GM23248 (cell line): ENCODE measurements at regions not wholly inside any gene's neighbourhood (a gene's known extent, or its start where the extent isn't known, plus 50 kb on each side); places are given as distances from the start of the nearest gene placed in this dataset.

Source experiments
- DNase-seq: peaks from one replicate; pipeline ENCODE4 v3.0.0-alpha.2; 2015
- H2AFZ ChIP-seq: fragments of 200-600 bp; sonication (generic); 2 replicates; pipeline ENCODE4 v1.6.1; 2016; ENCODE audit warnings: antibody characterized with exemption
- H3F3A ChIP-seq: fragments of 200-600 bp; sonication (generic); 2 replicates; pipeline ENCODE4 v1.6.1; 2016; ENCODE audit warnings: mild to moderate bottlenecking, antibody characterized with exemption, mixed run types; ENCODE audit not compliant: insufficient read depth
- H3K27ac ChIP-seq: fragments of 200-600 bp; sonication (generic); 2 replicates; pipeline ENCODE4 v1.5.1; 2016; ENCODE audit warnings: mild to moderate bottlenecking
- H3K27me3 ChIP-seq: fragments of 200-600 bp; sonication (generic); replicated peaks from 2 replicates; pipeline ENCODE4 v1.6.1; 2016; ENCODE audit warnings: mild to moderate bottlenecking; ENCODE audit not compliant: insufficient read depth
- H3K36me3 ChIP-seq: fragments of 200-600 bp; sonication (generic); 2 replicates; pipeline ENCODE4 v1.6.1; 2016; ENCODE audit warnings: low read depth, mild to moderate bottlenecking
- H3K4me1 ChIP-seq: fragments of 200-600 bp; sonication (generic); 2 replicates; pipeline ENCODE4 v1.6.1; 2016; ENCODE audit warnings: mild to moderate bottlenecking; ENCODE audit not compliant: insufficient read depth
- H3K4me2 ChIP-seq: fragments of 200-600 bp; sonication (generic); one replicate; pipeline ENCODE4 v1.6.1; 2016; ENCODE audit warnings: mild to moderate bottlenecking; ENCODE audit not compliant: unreplicated experiment
- H3K4me3 ChIP-seq: fragments of 200-600 bp; sonication (generic); 2 replicates; pipeline ENCODE4 v1.5.1; 2016; ENCODE audit warnings: mild to moderate bottlenecking
- H3K79me2 ChIP-seq: fragments of 200-600 bp; sonication (generic); 2 replicates; pipeline ENCODE4 v1.6.1; 2016; ENCODE audit warnings: mild to moderate bottlenecking; ENCODE audit not compliant: insufficient read depth
- H3K9ac ChIP-seq: fragments of 200-600 bp; sonication (generic); 2 replicates; pipeline ENCODE4 v1.6.1; 2016; ENCODE audit warnings: mild to moderate bottlenecking
- H3K9me2 ChIP-seq: fragments of 200-600 bp; sonication (generic); 2 replicates; pipeline ENCODE4 v1.6.1; 2016; ENCODE audit warnings: mixed run types, mild to moderate bottlenecking, moderate library complexity; ENCODE audit not compliant: insufficient read depth
- H3K9me3 ChIP-seq: fragments of 200-600 bp; sonication (generic); one replicate; pipeline ENCODE4 v1.6.1; 2017; ENCODE audit warnings: low read depth
- H4K20me1 ChIP-seq: fragments of 200-600 bp; sonication (generic); 2 replicates; pipeline ENCODE4 v1.6.0; 2016; ENCODE audit not compliant: insufficient read depth
- EZH2 ChIP-seq: fragments of 200-600 bp; sonication (generic); IDR thresholded peaks from 2 replicates; pipeline ENCODE4 v1.6.1; 2018; ENCODE audit warnings: antibody characterized with exemption, mild to moderate bottlenecking; ENCODE audit not compliant: insufficient read depth, poor library complexity, severe bottlenecking
- EZH2phosphoT487 ChIP-seq: fragments of 200-600 bp; sonication (generic); IDR thresholded peaks from 2 replicates; pipeline ENCODE4 v1.6.1; 2018; ENCODE audit warnings: antibody characterized with exemption, moderate library complexity, mild to moderate bottlenecking, low read depth; ENCODE audit not compliant: insufficient read depth
- WGBS, 2 experiments: methylation state at CpG; one replicate each; pipeline ENCODE4 v1.1.6; 2015 to 2017; ENCODE audit warnings: low lambda C conversion rate in 2 of 2, low coverage in 1 of 2; ENCODE audit errors: missing lambda C conversion rate in 2 of 2; 5-methylcytosine and 5-hydroxymethylcytosine counted together
- in situ Hi-C: fragments of 300-500 bp; cut with MboI; formaldehyde crosslinking; loops from 2 replicates; pipeline ENCODE4 v1.15.0; 2020

- no peaks in the 10 kb centered on the region for H3K9me3 ChIP-seq
- no peaks in the 10 kb centered on the region for H3K36me3 ChIP-seq
- H3K27ac ChIP-seq = no peak overlapping the region
- no peak overlapping the region for H3K4me2 ChIP-seq
- no peak overlapping the region for H2AFZ ChIP-seq
- no peaks in the 10 kb centered on the region for H4K20me1 ChIP-seq
- no peak overlapping the region for H3K9ac ChIP-seq
- H3F3A ChIP-seq = peaks cover 28% of the 10 kb centered on the region
- TF ChIP-seq EZH2 (no peak), EZH2phosphoT487 (no peak)
- no peaks in the 10 kb centered on the region for H3K79me2 ChIP-seq
- no peaks in the 10 kb centered on the region for H3K9me2 ChIP-seq
- peaks cover 57% of the 10 kb centered on the region for H3K4me1 ChIP-seq
- no peaks in the 10 kb centered on the region for H3K27me3 ChIP-seq
- in situ Hi-C loops = no loop called here
- no peak overlapping the region for H3K4me3 ChIP-seq
- DNase-seq = no peak
Measured at GRCh38 chr7:17526621-17527020, 228.2 kb downstream of the AHR start.

GRCh38 chr7:17528636-17529035 lies 230.2 kb downstream of the AHR start:
- Histone ChIP-seq H3K27me3 (no peaks in the 10 kb centered on the region), H3K4me3 (no peak overlapping the region), H3K4me1 (peaks cover 64% of the 10 kb centered on the region), H2AFZ (no peak overlapping the region), H3K4me2 (no peak overlapping the region), H3K9ac (no peak overlapping the region), H3F3A (peaks cover 39% of the 10 kb centered on the region), H3K36me3 (no peaks in the 10 kb centered on the region), H4K20me1 (no peaks in the 10 kb centered on the region), H3K27ac (no peak overlapping the region), H3K9me3 (no peaks in the 10 kb centered on the region), H3K79me2 (no peaks in the 10 kb centered on the region), H3K9me2 (no peaks in the 10 kb centered on the region)
- TF ChIP-seq EZH2phosphoT487 (no peak), EZH2 (no peak)
- no peak for DNase-seq
- in situ Hi-C loops = no loop called here

GRCh38 chr7:17530244-17530643 lies 231.8 kb downstream of the AHR start:
- peaks cover 36% of the 10 kb centered on the region for H3F3A ChIP-seq
- no peaks in the 10 kb centered on the region for H3K27me3 ChIP-seq
- 0 out of 2 replicates have a peak, but pooled peaks cover 3% of the 10 kb centered on the region for H3K9me2 ChIP-seq
- no peaks in the 10 kb centered on the region for H3K36me3 ChIP-seq
- 61 to 63% methylated on average over 2 of the region's 2 CpGs for WGBS, 2 experiments
- peaks cover 54% of the 10 kb centered on the region for H3K4me1 ChIP-seq
- peak overlapping the region; percentile 56 for H3K4me2 ChIP-seq
- TF ChIP-seq EZH2phosphoT487 = no peak
- TF ChIP-seq EZH2 = no peak
- in situ Hi-C loops = loop anchor here (10.0 kb wide), 1 partner anchor 225 kb away; no protein-coding TSS in a partner anchor
- DNase-seq = peak; percentile 64
- no peaks in the 10 kb centered on the region for H3K79me2 ChIP-seq
- H3K27ac ChIP-seq = peak overlapping the region; percentile 52
- H3K9ac ChIP-seq = 0 out of 2 replicates have a peak overlapping the region, but pooled peaks have one; percentile 26
- H3K4me3 ChIP-seq = no peak overlapping the region
- no peaks in the 10 kb centered on the region for H4K20me1 ChIP-seq
- no peaks in the 10 kb centered on the region for H3K9me3 ChIP-seq
- H2AFZ ChIP-seq = peak overlapping the region; percentile 70

- Histone ChIP-seq H3K36me3 (no peaks in the 10 kb centered on the region), H2AFZ (no peak overlapping the region), H3K9me2 (0 out of 2 replicates have a peak, but pooled peaks cover 3% of the 10 kb centered on the region), H3K27me3 (no peaks in the 10 kb centered on the region), H3F3A (peaks cover 39% of the 10 kb centered on the region), H3K79me2 (no peaks in the 10 kb centered on the region), H3K4me1 (peaks cover 58% of the 10 kb centered on the region), H3K4me3 (no peak overlapping the region), H3K9me3 (no peaks in the 10 kb centered on the region), H3K27ac (peak overlapping the region; percentile 52; the same call in 1 of the 2 replicates), H3K9ac (0 out of 2 replicates have a peak overlapping the region, but pooled peaks have one; percentile 26), H4K20me1 (no peaks in the 10 kb centered on the region), H3K4me2 (peak overlapping the region; percentile 56)
- no peak for DNase-seq
- WGBS, 2 experiments = 72 to 78% methylated on average over 5 of the region's 5 CpGs
- no peak for TF ChIP-seq EZH2
- no peak for TF ChIP-seq EZH2phosphoT487
- in situ Hi-C loops = loop anchor here (10.0 kb wide), 1 partner anchor 226 kb away; no protein-coding TSS in a partner anchor
Measured at GRCh38 chr7:17530741-17531421, 232.4 kb downstream of the AHR start.

- Histone ChIP-seq H3K9ac (peak overlapping the region; percentile 59), H3K9me3 (no peaks in the 10 kb centered on the region), H3K79me2 (no peaks in the 10 kb centered on the region), H4K20me1 (no peaks in the 10 kb centered on the region), H3K36me3 (no peaks in the 10 kb centered on the region), H3F3A (peaks cover 39% of the 10 kb centered on the region), H3K27ac (peak overlapping the region; percentile 85), H3K9me2 (0 out of 2 replicates have a peak, but pooled peaks cover 3% of the 10 kb centered on the region), H3K4me2 (peak overlapping the region; percentile 48), H3K4me1 (peaks cover 56% of the 10 kb centered on the region), H2AFZ (peak overlapping the region; percentile 29; the same call in 1 of the 2 replicates), H3K27me3 (no peaks in the 10 kb centered on the region), H3K4me3 (0 out of 2 replicates have a peak overlapping the region, but pooled peaks have one; percentile 2)
- WGBS, 2 experiments = 0 to 3% methylated on average over 2 of the region's 2 CpGs
- no peak for TF ChIP-seq EZH2phosphoT487
- TF ChIP-seq EZH2 = no peak
- peak; percentile 97 for DNase-seq
- in situ Hi-C loops = loop anchor here (10.0 kb wide), 1 partner anchor 228 kb away; no protein-coding TSS in a partner anchor
Measured at GRCh38 chr7:17532861-17533404, 234.5 kb downstream of the AHR start.
